IMR-90 (cell line): ENCODE measurements at regions not wholly inside any gene's neighbourhood (a gene's known extent, or its start where the extent isn't known, plus 50 kb on each side); places are given as distances from the start of the nearest gene placed in this dataset.

Experiments
- MXI1 ChIP-seq: IDR thresholded peaks from 2 replicates; pipeline ENCODE4 v1.6.1; 2012; ENCODE audit warnings: low read depth, mild to moderate bottlenecking, low read length, moderate library complexity, borderline replicate concordance
- POLR2A ChIP-seq: IDR thresholded peaks from 2 replicates; pipeline ENCODE4 v1.6.1; 2012; ENCODE audit warnings: mild to moderate bottlenecking, low read depth, low read length
- TF ChIP-seq, protein P1 (sequence below): conservative IDR thresholded peaks from 2 replicates; pipeline ENCODE4 v1.5.1; 2012; ENCODE audit warnings: mild to moderate bottlenecking, low read depth, low read length, improper control_type of control experiment

DNA sequence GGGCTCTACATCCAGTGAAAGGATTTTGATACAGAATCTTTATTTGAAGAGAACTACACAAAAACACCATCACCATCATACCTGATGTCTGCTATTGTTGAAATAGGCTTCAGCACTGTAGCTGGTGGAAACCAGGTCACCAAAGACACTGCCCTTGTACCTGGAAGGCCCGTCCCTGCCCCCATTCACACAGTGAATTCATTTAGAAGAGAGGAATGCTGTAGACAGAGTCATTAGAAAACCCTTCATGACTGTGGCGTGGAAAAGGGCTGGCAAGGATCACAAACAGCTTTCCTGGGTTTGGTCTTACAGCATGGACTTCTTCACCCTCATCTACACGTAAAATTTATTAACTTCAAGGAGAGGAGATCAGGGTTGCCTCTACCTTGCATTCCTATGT is 202.0 kb upstream of the NRP1 start:
- TF ChIP-seq, protein P1, sequence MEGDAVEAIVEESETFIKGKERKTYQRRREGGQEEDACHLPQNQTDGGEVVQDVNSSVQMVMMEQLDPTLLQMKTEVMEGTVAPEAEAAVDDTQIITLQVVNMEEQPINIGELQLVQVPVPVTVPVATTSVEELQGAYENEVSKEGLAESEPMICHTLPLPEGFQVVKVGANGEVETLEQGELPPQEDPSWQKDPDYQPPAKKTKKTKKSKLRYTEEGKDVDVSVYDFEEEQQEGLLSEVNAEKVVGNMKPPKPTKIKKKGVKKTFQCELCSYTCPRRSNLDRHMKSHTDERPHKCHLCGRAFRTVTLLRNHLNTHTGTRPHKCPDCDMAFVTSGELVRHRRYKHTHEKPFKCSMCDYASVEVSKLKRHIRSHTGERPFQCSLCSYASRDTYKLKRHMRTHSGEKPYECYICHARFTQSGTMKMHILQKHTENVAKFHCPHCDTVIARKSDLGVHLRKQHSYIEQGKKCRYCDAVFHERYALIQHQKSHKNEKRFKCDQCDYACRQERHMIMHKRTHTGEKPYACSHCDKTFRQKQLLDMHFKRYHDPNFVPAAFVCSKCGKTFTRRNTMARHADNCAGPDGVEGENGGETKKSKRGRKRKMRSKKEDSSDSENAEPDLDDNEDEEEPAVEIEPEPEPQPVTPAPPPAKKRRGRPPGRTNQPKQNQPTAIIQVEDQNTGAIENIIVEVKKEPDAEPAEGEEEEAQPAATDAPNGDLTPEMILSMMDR = no peak
- TF ChIP-seq POLR2A = no peak
- TF ChIP-seq MXI1 = no peak
